ENCODE measurements at regions not wholly inside any gene's neighbourhood (a gene's known extent, or its start where the extent isn't known, plus 50 kb on each side); places are given as distances from the start of the nearest gene placed in this dataset.

- TF ChIP-seq TARDBP (IDR thresholded peaks at IDR 0.05): no peak
- TF ChIP-seq ELF4 (IDR thresholded peaks at IDR 0.05): no peak
- no peak for TF ChIP-seq HDGF (IDR thresholded peaks at IDR 0.05; ENCODE audit: borderline replicate concordance)
- TF ChIP-seq BHLHE40 (IDR thresholded peaks at IDR 0.05; ENCODE audit: borderline replicate concordance): no peak
- no peak for TF ChIP-seq ARNT (IDR thresholded peaks at IDR 0.05)
- no peak for TF ChIP-seq SUZ12 (IDR thresholded peaks at IDR 0.05)
- TF ChIP-seq, protein P1, sequence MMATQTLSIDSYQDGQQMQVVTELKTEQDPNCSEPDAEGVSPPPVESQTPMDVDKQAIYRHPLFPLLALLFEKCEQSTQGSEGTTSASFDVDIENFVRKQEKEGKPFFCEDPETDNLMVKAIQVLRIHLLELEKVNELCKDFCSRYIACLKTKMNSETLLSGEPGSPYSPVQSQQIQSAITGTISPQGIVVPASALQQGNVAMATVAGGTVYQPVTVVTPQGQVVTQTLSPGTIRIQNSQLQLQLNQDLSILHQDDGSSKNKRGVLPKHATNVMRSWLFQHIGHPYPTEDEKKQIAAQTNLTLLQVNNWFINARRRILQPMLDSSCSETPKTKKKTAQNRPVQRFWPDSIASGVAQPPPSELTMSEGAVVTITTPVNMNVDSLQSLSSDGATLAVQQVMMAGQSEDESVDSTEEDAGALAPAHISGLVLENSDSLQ (IDR thresholded peaks at IDR 0.05): no peak
- no peak for TF ChIP-seq FOXK2 (IDR thresholded peaks at IDR 0.05)
- TF ChIP-seq FOXA1 (IDR thresholded peaks at IDR 0.05): no peak
- TF ChIP-seq CTBP1 (IDR thresholded peaks at IDR 0.05; ENCODE audit: borderline replicate concordance): no peak
- TF ChIP-seq SP1 (IDR thresholded peaks at IDR 0.05): no peak
- TF ChIP-seq ZNF384 (IDR thresholded peaks at IDR 0.05): no peak
- no peak for TF ChIP-seq L3MBTL2 (conservative IDR thresholded peaks at IDR 0.05)
- TF ChIP-seq FOXM1 (IDR thresholded peaks at IDR 0.05; ENCODE audit: borderline replicate concordance): no peak
Observed at GRCh38 chr1:98211271-98211845, 290.5 kb upstream of the DPYD start.
